GM21526 (cell line): ENCODE measurements at regions not wholly inside any gene's neighbourhood (a gene's known extent, or its start where the extent isn't known, plus 50 kb on each side); places are given as distances from the start of the nearest gene placed in this dataset.

Experiments used
- ATAC-seq: cut with Tn5 transposase; IDR thresholded peaks from one replicate; pipeline ENCODE4 v1.9.1; 2021; ENCODE audit warnings: moderate library complexity; ENCODE audit not compliant: unreplicated experiment, low FRiP score

GRCh38 chr18:46318356-46318755 is 214.2 kb downstream of the HAUS1 start:
- ATAC-seq: no peak

- no peak for ATAC-seq
Observed at GRCh38 chr18:46319783-46320182, 215.6 kb downstream of the HAUS1 start.

- ATAC-seq: no peak
Observed at GRCh38 chr18:46320297-46320696, 216.1 kb downstream of the HAUS1 start.

- no peak for ATAC-seq
Observed at GRCh38 chr18:46320928-46321711, 216.9 kb downstream of the HAUS1 start.

GRCh38 chr18:46321955-46322354 is 217.8 kb downstream of the HAUS1 start:
- no peak for ATAC-seq

GRCh38 chr18:46322411-46322891 is 218.3 kb downstream of the HAUS1 start:
- no peak for ATAC-seq

GRCh38 chr18:46322941-46323340 is 218.8 kb downstream of the HAUS1 start:
- ATAC-seq: no peak

GRCh38 chr18:46324087-46324955 is 220.1 kb downstream of the HAUS1 start:
- no peak for ATAC-seq

GRCh38 chr18:46325895-46326294 is 221.7 kb downstream of the HAUS1 start:
- no peak for ATAC-seq

- ATAC-seq: no peak
Observed at GRCh38 chr18:46329736-46330246, 225.6 kb downstream of the HAUS1 start.

GRCh38 chr18:46331316-46331715 is 227.1 kb downstream of the HAUS1 start:
- ATAC-seq: no peak

- no peak for ATAC-seq
Observed at GRCh38 chr18:46332286-46332801, 228.2 kb downstream of the HAUS1 start.

- ATAC-seq: no peak
Observed at GRCh38 chr18:46332921-46333341, 228.7 kb downstream of the HAUS1 start.

GRCh38 chr18:46333431-46334135 is 229.4 kb downstream of the HAUS1 start:
- ATAC-seq: no peak

GRCh38 chr18:46334868-46335281 is 230.7 kb downstream of the HAUS1 start:
- ATAC-seq: no peak

GRCh38 chr18:46335534-46336101 is 231.4 kb downstream of the HAUS1 start:
- no peak for ATAC-seq

- ATAC-seq: no peak
Observed at GRCh38 chr18:46336278-46337111, 232.3 kb downstream of the HAUS1 start.

- ATAC-seq: no peak
Observed at GRCh38 chr18:46337271-46337670, 233.1 kb downstream of the HAUS1 start.

- ATAC-seq: no peak
Observed at GRCh38 chr18:46338205-46338604, 234.0 kb downstream of the HAUS1 start.
